Left forelimb (tissue), 1 donor: ENCODE measurements at regions not wholly inside any gene's neighbourhood (a gene's known extent, or its start where the extent isn't known, plus 50 kb on each side); places are given as distances from the start of the nearest gene placed in this dataset.

ENCODE experiments used
- DNase-seq: peaks from one replicate; pipeline ENCODE4 v3.0.0-alpha.2; 2018; ENCODE audit warnings: low spot score

- DNase-seq, result no peak
Measured at GRCh38 chr7:25780904-25781303, 371.1 kb upstream of the NFE2L3 start.

- no peak for DNase-seq
Measured at GRCh38 chr7:25781704-25782103, 370.3 kb upstream of the NFE2L3 start.

GRCh38 chr7:25786936-25787335 lies 365.1 kb upstream of the NFE2L3 start:
- DNase-seq, result no peak

DNA sequence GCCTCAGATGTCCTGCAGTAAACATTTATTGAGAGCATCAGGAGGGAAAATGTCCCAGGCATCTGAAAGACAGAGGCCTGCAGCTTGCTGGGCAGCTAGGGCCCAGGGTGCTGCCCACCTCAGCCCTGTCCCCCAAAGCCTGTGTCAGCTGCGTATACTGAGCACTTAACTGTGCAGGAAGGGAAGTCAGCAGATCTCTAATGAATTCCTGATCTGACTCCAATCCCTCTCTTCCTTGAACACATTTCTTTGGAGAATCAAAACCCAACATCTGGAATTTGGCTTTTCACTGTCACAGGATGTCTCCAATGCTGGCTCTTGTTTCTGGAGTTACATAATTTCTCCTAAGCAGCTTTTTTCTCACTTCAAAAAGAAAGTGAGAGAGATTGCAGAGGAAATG lies 364.7 kb upstream of the NFE2L3 start:
- no peak for DNase-seq

- DNase-seq, result no peak
Measured at GRCh38 chr7:25788371-25788770, 363.6 kb upstream of the NFE2L3 start.

- DNase-seq, result no peak
Measured at GRCh38 chr7:25788961-25789620, 362.9 kb upstream of the NFE2L3 start.

GRCh38 chr7:25789701-25790640 lies 362.0 kb upstream of the NFE2L3 start:
- DNase-seq, result no peak

DNA sequence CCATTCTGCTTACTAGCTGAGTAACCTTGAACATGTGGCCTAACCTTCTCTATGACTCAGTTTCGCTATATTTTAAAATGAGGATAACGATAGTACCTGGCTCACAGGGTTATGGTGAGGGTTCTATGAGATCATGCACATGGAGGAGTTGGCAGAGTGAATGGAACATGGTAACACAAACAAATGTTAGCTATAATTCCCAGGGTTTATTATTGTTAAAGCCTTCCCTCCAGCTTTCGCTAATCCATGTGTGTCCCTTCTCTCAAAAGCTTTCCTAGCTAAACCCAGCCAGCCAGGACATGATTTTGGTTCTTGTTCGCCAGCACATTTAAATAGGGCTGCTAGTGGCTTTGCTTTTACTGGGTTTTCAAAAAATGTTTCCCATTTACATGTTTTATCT lies 361.0 kb upstream of the NFE2L3 start:
- no peak for DNase-seq

DNA sequence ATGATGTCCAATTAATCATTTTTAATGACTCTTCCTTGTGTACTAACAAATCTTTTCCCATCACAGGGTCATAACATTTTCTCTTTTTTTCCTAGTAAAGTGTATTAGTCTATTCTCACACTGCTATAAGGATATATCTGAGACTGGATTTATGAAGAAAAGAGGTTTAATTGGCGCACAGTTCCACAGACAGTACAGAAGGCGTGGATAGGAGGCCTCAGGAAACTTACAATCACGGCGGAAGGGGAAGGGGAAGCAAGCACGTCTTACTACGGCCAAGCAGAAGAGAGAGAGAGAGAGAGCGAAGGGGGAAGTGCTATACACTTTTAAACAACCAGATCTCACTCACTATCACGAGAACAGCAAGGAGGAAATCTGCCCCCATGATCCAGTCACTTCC lies 359.4 kb upstream of the NFE2L3 start:
- no peak for DNase-seq

DNA sequence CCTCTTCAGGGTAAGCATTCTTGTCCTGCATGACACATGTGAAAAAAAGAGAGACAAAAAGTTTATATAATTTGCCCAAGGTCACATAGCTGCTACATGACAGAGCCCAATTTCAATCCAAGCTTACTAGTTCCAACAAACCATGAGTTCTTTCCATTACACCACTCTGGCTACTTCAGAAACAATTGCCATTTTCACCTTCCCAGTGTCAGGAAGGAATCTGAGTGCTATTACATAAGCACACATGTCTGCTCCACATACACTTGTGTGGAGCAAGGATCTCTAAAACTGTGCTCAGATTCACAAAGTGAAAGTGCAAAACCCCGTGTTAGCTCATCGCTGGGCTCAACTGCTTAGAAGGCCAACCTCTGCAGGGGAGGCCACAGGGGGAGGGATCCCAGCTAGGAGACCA lies 356.2 kb upstream of the NFE2L3 start:
- no peak for DNase-seq

DNA sequence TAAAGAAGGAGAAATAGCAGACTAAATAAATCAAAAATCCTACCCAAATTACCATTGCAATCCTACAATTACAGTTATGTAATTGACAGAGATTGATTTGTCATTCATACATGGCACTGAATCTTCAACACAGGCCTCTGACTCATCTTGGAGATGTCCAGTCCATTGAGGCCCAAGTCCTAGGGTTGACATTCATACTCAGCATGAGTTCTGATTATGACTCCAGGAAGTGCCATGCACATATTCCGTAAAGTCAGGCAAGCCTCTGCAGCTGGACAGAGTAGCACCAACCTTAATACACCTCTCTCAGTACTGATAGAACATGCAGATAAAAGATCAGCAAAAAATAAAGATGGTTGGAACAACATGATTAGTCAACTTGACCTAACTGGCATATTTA lies 353.7 kb upstream of the NFE2L3 start:
- DNase-seq, result no peak

DNA sequence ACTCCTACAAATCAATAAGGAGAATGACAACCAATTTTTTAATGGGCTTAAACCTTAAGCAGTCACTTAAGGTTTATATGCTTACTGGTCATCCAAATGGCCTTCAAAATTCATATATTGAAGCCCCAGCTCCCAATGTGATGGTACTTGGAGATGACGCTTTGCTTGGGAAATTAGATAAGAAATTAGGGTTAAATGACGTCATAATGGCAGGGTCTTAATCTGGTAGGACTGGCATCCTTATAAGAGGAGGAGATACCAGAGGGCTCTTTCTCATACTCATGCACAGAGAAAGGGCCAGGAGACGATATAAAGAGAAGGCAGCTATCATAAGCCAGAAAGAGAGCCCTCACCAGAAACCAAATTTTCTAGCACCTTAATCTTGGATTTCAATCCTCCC lies 350.8 kb upstream of the NFE2L3 start:
- DNase-seq, result no peak

DNA sequence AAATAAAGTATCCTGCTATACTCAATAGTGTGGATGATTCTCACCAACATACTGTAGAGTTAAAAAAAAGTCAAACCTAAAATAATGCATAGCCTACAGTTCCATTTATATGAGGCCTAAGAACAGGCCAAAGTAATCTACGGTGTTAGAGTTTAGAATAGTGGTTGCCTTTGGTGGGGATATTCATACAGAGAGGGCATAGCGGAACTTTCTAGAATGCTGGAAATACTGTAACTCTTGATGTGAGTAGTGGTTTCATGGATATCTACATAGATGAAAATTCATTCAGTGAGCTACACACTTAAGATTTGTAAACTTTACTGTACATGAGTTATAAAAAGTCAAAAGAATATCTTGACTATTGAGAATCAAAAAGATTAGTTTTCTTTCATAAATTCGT lies 349.9 kb upstream of the NFE2L3 start:
- no peak for DNase-seq

DNA sequence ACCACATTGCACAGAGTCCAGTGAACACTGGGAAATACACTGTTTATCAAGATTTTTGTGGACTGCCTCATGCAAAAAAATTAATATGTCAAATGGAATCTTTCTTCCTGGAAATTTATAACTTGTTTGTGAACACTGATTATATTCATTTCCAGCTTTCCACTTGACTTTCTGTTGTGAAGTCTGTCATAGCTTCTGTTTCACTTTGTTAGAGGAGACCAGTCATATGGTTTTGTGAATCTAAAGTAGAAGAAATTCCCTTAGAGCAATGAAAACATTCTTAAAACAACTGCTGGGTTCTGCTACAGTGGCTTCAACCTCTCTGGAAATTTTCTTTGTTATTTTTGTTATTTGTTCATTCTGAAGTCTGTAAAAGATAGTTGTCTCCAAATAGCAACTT lies 349.5 kb upstream of the NFE2L3 start:
- no peak for DNase-seq

GRCh38 chr7:25803117-25803887 lies 348.7 kb upstream of the NFE2L3 start:
- no peak for DNase-seq

DNA sequence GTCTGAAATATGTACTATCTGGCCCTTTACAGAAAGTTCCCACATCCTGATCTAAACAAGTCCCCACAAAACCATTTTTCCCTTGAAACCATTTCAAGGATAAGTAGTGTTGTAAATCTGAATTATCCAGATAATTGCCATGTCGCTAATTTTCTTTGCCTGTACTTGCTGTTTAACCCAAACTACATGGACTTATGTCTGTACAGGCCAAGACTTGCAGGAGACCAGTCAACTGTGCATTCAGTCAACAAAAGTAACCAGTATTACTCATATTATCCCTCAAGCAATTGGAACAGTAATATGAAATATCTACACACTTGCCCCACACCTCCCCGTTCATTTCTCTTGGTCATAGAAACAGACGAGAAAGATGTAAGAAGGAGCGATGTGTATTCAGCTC lies 347.8 kb upstream of the NFE2L3 start:
- DNase-seq, result no peak

GRCh38 chr7:25805027-25805687 lies 346.8 kb upstream of the NFE2L3 start:
- DNase-seq, result no peak

DNA sequence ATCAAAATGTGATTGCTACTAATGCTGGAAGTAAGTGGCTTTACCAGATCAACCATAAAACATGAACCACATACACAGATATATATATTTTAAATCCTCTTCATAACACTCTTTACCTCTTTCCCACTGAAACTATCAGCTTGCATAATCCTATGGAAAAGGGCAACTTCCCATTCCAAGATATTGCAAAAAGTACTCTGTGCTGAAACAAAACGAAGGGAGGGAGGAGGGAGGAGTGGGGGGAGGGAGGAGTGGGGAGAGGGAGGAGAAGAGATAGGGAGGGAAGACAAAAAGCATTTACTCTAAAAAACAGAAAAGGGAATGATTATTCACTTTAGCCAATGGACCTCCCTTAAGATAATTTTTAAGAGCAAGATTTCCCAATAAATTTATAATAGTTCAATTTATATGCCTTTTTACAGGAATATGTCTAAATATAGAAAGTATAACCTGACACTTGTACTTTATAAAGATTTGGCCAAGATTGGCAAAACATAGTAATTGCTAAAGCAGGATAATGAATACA lies 344.8 kb upstream of the NFE2L3 start:
- no peak for DNase-seq

DNA sequence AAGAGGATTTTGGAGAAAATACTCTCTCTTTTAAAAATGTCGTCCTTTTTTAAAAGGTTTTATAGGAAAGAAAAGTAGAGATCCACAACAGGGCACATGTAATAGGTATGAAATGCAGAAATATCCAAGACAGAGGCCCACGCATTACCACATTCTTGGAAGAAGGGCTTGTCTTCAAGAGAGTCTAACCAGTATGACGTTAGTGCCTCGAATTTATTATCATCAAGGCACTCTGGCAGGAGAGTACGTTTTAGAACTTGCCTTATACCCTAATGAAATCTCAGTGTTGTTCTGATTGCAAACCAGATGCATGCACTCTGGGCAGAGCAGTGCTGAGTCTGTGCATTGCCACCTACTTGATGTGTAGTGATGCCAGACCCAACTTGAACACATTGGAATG lies 342.6 kb upstream of the NFE2L3 start:
- no peak for DNase-seq

- no peak for DNase-seq
Measured at GRCh38 chr7:25812086-25812850, 339.7 kb upstream of the NFE2L3 start.

DNA sequence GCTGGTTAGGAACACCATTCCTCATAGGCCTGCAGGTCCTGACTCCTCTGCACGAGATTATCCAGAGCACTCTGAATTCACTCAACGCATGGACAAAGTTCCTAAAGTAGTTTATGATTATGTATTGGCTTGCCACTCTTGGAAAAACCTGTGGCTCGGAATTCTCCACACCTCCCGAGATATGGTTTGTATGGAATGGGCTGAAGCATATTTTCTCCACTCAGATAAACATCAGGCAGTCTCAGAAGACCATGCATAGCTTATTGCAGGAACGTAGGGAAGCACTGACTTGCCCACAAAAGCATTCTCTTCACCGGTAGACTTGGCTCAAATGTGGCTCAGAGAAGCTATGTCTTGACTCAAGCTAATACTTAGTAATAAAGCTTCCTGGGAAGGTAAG lies 338.6 kb upstream of the NFE2L3 start:
- no peak for DNase-seq
